ENCODE measurements at regions not wholly inside any gene's neighbourhood (a gene's known extent, or its start where the extent isn't known, plus 50 kb on each side); places are given as distances from the start of the nearest gene placed in this dataset.

DNA sequence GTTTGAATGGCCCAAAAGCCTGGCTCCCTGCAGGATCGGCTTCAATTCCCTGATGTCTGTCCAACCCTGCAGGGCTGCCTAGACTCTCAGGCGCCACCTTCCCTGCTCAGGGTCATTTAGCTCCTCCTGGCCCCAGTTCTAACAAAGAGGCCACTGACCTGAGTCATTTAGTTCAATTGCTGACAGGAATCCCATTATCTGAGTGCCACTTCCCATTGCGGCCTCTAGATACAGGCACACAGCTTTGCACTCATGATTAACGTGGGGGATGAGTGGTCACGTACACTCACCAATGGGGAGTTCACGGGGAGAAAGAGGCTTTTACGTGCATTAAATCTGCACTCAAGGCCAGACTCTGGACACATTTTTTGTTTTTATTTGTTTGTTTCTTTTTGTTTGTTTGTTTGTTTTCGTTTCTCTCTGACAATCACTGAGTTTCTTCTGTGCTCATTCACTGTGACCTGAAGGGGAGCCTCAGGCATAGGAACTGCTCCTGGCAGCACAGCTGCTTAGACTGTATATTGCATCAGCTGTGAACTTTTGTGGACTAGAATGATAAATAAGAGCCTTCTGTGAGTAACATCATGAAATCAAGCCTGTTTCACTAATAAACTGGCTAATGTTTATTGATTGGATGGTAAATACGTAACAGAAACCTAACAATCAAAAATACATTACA, 118.9 kb upstream of the CTNNA2 start:
- TF ChIP-seq POLR2AphosphoS5 (IDR thresholded peaks at IDR 0.05) (no peak), POLR2A (IDR thresholded peaks at IDR 0.05; ENCODE audit: low read depth) (no peak)
- TF ChIP-seq, protein P1, sequence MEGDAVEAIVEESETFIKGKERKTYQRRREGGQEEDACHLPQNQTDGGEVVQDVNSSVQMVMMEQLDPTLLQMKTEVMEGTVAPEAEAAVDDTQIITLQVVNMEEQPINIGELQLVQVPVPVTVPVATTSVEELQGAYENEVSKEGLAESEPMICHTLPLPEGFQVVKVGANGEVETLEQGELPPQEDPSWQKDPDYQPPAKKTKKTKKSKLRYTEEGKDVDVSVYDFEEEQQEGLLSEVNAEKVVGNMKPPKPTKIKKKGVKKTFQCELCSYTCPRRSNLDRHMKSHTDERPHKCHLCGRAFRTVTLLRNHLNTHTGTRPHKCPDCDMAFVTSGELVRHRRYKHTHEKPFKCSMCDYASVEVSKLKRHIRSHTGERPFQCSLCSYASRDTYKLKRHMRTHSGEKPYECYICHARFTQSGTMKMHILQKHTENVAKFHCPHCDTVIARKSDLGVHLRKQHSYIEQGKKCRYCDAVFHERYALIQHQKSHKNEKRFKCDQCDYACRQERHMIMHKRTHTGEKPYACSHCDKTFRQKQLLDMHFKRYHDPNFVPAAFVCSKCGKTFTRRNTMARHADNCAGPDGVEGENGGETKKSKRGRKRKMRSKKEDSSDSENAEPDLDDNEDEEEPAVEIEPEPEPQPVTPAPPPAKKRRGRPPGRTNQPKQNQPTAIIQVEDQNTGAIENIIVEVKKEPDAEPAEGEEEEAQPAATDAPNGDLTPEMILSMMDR (IDR thresholded peaks at IDR 0.05): no peak

Data from esophagus muscularis mucosa (tissue), 3 donors.